ENCODE measurements at regions not wholly inside any gene's neighbourhood (a gene's known extent, or its start where the extent isn't known, plus 50 kb on each side); places are given as distances from the start of the nearest gene placed in this dataset.

GRCh38 chr13:111515635-111516034 is 195.2 kb downstream of the TEX29 start:
- peaks cover 26% of the 10 kb centered on the region for H3K27me3 ChIP-seq (ENCODE audit: low read depth)
- no peak overlapping the region for H3K4me3 ChIP-seq
- no peaks in the 10 kb centered on the region for H3K9me3 ChIP-seq
- intact Hi-C loops (cut with DNase I) = no loop called here
- no peak overlapping the region for H3K27ac ChIP-seq
- H3K36me3 ChIP-seq = no peaks in the 10 kb centered on the region
- TF ChIP-seq CTCF (IDR thresholded peaks at IDR 0.05) = no peak
- no peaks in the 10 kb centered on the region for H3K4me1 ChIP-seq
- no peak for DNase-seq
- no peak for ATAC-seq

DNA sequence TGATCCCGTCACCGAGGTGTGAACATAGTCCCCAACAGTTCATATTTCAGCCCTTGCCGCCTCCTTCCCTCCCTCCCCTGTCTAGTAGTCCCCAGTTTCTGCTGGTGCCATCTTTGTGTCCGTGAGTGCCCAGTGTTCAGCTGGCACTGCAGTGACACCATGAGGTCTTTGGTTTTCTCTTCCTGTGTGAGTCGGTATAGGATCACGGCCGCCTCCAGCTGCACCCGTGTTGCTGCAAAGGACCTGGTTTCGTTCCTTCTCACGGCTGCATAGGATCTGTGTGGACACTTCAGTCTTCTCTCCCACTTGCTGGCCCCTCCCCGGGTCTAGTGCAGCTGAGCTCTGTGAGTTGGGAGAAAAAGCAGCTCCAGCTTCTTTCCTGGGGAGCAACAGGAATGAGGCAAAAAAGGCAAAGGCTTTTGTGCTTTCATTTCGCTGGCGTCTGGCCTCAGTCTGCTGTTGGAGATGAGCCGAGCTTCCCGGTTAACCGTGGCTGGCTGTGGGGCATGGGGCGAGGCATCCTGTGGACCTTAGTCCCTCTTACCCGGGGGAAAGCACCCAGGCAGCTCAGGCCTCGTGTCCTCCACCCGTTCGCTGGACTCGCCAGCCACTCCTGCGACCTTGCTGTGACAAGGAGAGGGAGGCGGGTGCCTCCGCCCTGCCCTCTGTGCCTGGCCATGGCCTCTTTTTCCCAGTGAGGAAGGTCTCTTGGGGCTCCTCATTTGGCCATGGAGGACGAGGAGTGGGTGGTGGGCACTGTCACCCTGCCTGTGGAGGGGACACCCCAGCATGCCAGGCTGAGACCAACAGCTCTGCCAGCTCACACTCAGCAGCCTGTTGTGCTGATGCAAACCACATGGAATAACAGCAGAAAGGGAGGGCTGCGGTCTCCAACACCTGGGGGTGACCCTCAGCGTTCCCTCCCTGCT is 196.5 kb downstream of the TEX29 start:
- no peaks in the 10 kb centered on the region for H3K36me3 ChIP-seq
- DNase-seq (no peak), ATAC-seq (no peak)
- TF ChIP-seq CTCF (IDR thresholded peaks at IDR 0.05) = no peak
- H3K4me3 ChIP-seq = no peak overlapping the region
- H3K27me3 ChIP-seq (ENCODE audit: low read depth) = peaks cover 26% of the 10 kb centered on the region
- H3K9me3 ChIP-seq = no peaks in the 10 kb centered on the region
- intact Hi-C loops (cut with DNase I) = no loop called here
- H3K27ac ChIP-seq = no peak overlapping the region
- no peaks in the 10 kb centered on the region for H3K4me1 ChIP-seq

DNA sequence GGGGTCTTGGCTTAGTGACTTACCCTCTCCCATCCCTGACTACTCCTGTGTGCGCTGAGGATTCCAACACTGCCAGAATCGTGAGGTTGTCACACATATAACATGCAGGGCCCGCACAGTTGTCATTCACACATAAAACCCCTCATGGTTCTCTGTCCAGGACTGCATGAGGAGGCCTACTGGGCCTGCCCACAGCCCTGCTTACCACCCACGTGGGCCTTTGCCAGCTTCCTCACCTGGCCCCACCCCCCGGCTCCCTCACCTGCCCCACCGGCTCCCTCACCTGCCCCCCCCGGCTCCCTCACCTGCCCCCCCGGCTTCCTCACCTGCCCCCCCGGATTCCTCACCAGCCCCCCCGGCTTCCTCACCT is 197.2 kb downstream of the TEX29 start:
- Histone ChIP-seq H3K27me3 (ENCODE audit: low read depth) (peaks cover 29% of the 10 kb centered on the region), H3K4me1 (no peaks in the 10 kb centered on the region), H3K36me3 (no peaks in the 10 kb centered on the region), H3K4me3 (no peak overlapping the region), H3K9me3 (no peaks in the 10 kb centered on the region), H3K27ac (no peak overlapping the region)
- ATAC-seq (no peak), DNase-seq (no peak)
- TF ChIP-seq CTCF (IDR thresholded peaks at IDR 0.05) = no peak
- intact Hi-C loops (cut with DNase I) = no loop called here

- no peak overlapping the region for H3K4me3 ChIP-seq
- no peaks in the 10 kb centered on the region for H3K36me3 ChIP-seq
- ATAC-seq (no peak), DNase-seq (no peak)
- H3K4me1 ChIP-seq = no peaks in the 10 kb centered on the region
- peaks cover 24% of the 10 kb centered on the region for H3K27me3 ChIP-seq (ENCODE audit: low read depth)
- H3K9me3 ChIP-seq = no peaks in the 10 kb centered on the region
- TF ChIP-seq CTCF (IDR thresholded peaks at IDR 0.05) = no peak
- intact Hi-C loops (cut with DNase I) = no loop called here
- no peak overlapping the region for H3K27ac ChIP-seq
Measured at GRCh38 chr13:111518161-111518792, 197.8 kb downstream of the TEX29 start.

GRCh38 chr13:111519041-111519440 is 198.6 kb downstream of the TEX29 start:
- DNase-seq (no peak), ATAC-seq (no peak)
- Histone ChIP-seq H3K27me3 (ENCODE audit: low read depth) (peaks cover 21% of the 10 kb centered on the region), H3K4me3 (no peak overlapping the region), H3K36me3 (no peaks in the 10 kb centered on the region), H3K4me1 (no peaks in the 10 kb centered on the region), H3K9me3 (no peaks in the 10 kb centered on the region), H3K27ac (no peak overlapping the region)
- no peak for TF ChIP-seq CTCF (IDR thresholded peaks at IDR 0.05)
- intact Hi-C loops (cut with DNase I) = no loop called here
